ENCODE measurements at regions not wholly inside any gene's neighbourhood (a gene's known extent, or its start where the extent isn't known, plus 50 kb on each side); places are given as distances from the start of the nearest gene placed in this dataset.

DNA sequence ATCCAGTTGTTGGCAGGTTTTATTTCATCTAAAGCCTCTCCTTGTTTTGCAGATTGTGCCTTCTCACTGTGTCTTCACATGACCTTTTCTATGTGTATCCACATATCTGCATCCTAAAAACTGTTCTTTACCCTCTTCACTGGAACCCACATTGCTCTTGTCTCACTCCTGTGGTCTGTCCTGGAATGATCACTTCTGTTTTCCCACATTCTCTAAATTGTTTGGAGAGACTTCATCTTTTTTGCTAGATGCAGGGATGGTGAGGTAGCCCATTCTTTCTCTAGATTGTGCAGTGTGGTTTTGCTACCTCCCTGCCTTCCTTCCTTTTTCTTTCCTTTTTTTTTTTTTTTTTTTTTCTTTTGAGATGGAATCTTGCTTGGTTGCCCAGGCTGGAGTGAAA, 608.6 kb upstream of the MIR17HG start:
- Histone ChIP-seq H3K4me3 (replicated peaks; ENCODE audit: insufficient read depth, low read length) (no peak overlapping the region), H3K27me3 (ENCODE audit: insufficient read depth, poor library complexity, severe bottlenecking) (no peaks in the 10 kb centered on the region), H3K27ac (replicated peaks) (no peak overlapping the region)
- no peak for DNase-seq (ENCODE audit: low read depth in 1 of 2, low spot score in 1 of 2)
- TF ChIP-seq SPI1 (IDR thresholded peaks at IDR 0.05; ENCODE audit: borderline replicate concordance, low read depth), result no peak
- TF ChIP-seq, protein P1, sequence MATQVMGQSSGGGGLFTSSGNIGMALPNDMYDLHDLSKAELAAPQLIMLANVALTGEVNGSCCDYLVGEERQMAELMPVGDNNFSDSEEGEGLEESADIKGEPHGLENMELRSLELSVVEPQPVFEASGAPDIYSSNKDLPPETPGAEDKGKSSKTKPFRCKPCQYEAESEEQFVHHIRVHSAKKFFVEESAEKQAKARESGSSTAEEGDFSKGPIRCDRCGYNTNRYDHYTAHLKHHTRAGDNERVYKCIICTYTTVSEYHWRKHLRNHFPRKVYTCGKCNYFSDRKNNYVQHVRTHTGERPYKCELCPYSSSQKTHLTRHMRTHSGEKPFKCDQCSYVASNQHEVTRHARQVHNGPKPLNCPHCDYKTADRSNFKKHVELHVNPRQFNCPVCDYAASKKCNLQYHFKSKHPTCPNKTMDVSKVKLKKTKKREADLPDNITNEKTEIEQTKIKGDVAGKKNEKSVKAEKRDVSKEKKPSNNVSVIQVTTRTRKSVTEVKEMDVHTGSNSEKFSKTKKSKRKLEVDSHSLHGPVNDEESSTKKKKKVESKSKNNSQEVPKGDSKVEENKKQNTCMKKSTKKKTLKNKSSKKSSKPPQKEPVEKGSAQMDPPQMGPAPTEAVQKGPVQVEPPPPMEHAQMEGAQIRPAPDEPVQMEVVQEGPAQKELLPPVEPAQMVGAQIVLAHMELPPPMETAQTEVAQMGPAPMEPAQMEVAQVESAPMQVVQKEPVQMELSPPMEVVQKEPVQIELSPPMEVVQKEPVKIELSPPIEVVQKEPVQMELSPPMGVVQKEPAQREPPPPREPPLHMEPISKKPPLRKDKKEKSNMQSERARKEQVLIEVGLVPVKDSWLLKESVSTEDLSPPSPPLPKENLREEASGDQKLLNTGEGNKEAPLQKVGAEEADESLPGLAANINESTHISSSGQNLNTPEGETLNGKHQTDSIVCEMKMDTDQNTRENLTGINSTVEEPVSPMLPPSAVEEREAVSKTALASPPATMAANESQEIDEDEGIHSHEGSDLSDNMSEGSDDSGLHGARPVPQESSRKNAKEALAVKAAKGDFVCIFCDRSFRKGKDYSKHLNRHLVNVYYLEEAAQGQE (IDR thresholded peaks at IDR 0.05; ENCODE audit: insufficient replicate concordance, low read depth), result no peak
- TF ChIP-seq GABPA (IDR thresholded peaks at IDR 0.05; ENCODE audit: low read depth), result no peak
- TF ChIP-seq, protein P2, sequence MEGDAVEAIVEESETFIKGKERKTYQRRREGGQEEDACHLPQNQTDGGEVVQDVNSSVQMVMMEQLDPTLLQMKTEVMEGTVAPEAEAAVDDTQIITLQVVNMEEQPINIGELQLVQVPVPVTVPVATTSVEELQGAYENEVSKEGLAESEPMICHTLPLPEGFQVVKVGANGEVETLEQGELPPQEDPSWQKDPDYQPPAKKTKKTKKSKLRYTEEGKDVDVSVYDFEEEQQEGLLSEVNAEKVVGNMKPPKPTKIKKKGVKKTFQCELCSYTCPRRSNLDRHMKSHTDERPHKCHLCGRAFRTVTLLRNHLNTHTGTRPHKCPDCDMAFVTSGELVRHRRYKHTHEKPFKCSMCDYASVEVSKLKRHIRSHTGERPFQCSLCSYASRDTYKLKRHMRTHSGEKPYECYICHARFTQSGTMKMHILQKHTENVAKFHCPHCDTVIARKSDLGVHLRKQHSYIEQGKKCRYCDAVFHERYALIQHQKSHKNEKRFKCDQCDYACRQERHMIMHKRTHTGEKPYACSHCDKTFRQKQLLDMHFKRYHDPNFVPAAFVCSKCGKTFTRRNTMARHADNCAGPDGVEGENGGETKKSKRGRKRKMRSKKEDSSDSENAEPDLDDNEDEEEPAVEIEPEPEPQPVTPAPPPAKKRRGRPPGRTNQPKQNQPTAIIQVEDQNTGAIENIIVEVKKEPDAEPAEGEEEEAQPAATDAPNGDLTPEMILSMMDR (IDR thresholded peaks at IDR 0.05; ENCODE audit: insufficient read depth, low read length), result no peak
- no peak for TF ChIP-seq POLR2AphosphoS5 (IDR thresholded peaks at IDR 0.05; ENCODE audit: low read depth)

DNA sequence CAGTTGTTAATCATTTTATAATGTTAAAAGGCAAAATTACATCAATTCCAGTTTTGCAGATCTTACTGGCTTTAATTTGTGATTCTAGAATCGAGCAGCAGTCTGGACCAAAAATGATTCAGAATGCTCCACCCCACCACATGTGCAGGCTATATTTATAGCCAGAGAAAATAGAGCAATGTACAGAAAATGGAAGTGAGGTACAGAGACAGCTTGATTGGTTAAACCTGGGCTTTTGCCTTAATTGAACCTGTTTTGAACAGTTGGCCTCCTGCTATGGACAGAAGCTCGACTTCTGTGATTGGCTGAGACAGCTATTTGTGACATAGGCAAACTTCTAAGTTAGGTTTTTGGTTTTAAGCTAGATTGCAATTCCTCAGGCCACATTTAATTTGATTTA, 607.4 kb upstream of the MIR17HG start:
- no peak overlapping the region for H3K4me3 ChIP-seq (replicated peaks; ENCODE audit: insufficient read depth, low read length)
- no peak for DNase-seq (ENCODE audit: low read depth in 1 of 2, low spot score in 1 of 2)
- H3K27ac ChIP-seq (replicated peaks), result no peak overlapping the region
- H3K27me3 ChIP-seq (ENCODE audit: insufficient read depth, poor library complexity, severe bottlenecking), result no peaks in the 10 kb centered on the region
- no peak for TF ChIP-seq POLR2AphosphoS5 (IDR thresholded peaks at IDR 0.05; ENCODE audit: low read depth)
- no peak for TF ChIP-seq GABPA (IDR thresholded peaks at IDR 0.05; ENCODE audit: low read depth)
- TF ChIP-seq SPI1 (IDR thresholded peaks at IDR 0.05; ENCODE audit: borderline replicate concordance, low read depth), result no peak
- TF ChIP-seq, protein P2 (IDR thresholded peaks at IDR 0.05; ENCODE audit: insufficient read depth, low read length), result no peak
- TF ChIP-seq, protein P1 (IDR thresholded peaks at IDR 0.05; ENCODE audit: insufficient replicate concordance, low read depth), result no peak

DNA sequence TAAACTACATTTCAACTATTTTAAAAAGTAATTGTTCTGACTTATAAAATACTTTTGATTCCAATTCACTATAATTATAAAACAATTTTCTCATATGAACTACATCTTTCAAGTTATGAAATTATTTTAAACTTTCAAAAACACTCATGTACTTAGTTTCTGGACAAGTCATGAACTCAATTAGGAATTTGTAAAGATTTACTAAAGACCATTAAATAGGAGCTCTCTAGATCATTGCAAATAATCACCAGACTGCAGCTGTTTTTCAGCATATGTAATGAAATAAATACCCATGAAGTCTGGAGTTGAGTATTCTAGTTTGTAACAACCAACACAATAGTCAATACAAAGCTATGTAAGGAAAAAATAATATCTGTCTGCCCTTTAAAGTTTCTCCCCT, 605.1 kb upstream of the MIR17HG start:
- DNase-seq (ENCODE audit: low read depth in 1 of 2, low spot score in 1 of 2), result no peak
- H3K27me3 ChIP-seq (ENCODE audit: insufficient read depth, poor library complexity, severe bottlenecking), result no peaks in the 10 kb centered on the region

More for the DNA sequence above, 605.1 kb upstream of the MIR17HG start:
- H3K4me3 ChIP-seq (replicated peaks; ENCODE audit: insufficient read depth, low read length), result no peak overlapping the region
- no peak overlapping the region for H3K27ac ChIP-seq (replicated peaks)
- no peak for TF ChIP-seq POLR2AphosphoS5 (IDR thresholded peaks at IDR 0.05; ENCODE audit: low read depth)
- TF ChIP-seq GABPA (IDR thresholded peaks at IDR 0.05; ENCODE audit: low read depth), result no peak
- no peak for TF ChIP-seq SPI1 (IDR thresholded peaks at IDR 0.05; ENCODE audit: borderline replicate concordance, low read depth)
- TF ChIP-seq, protein P2 (IDR thresholded peaks at IDR 0.05; ENCODE audit: insufficient read depth, low read length), result no peak
- TF ChIP-seq, protein P1 (IDR thresholded peaks at IDR 0.05; ENCODE audit: insufficient replicate concordance, low read depth), result no peak
